GM18858 (cell line): ENCODE measurements at regions not wholly inside any gene's neighbourhood (a gene's known extent, or its start where the extent isn't known, plus 50 kb on each side); places are given as distances from the start of the nearest gene placed in this dataset.

ENCODE experiments used
- ATAC-seq: cut with Tn5 transposase; IDR thresholded peaks from one replicate; pipeline ENCODE4 v1.9.1; 2021; ENCODE audit not compliant: unreplicated experiment

DNA sequence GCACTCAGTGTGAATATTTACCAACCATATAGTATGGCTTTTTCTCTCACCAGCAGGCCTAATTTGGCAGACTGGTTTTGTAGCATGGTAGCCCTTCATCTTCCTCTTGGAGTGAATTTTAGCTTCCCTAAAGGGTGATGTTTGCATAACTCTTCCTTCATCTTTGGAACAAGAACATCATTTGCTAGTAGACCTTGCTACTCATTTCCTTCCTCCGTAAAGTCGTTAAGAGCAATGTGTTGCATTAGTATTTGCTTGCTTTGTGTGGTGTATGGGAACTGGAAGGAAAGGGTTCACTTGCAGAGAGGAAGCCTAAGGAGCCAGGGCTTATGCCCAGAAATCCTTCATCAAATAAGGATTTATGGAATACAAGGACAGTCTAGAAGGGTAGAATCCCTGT lies 50.2 kb upstream of the PGRMC2 start:
- no peak for ATAC-seq
